HepG2 (cell line): ENCODE measurements at regions not wholly inside any gene's neighbourhood (a gene's known extent, or its start where the extent isn't known, plus 50 kb on each side); places are given as distances from the start of the nearest gene placed in this dataset.

ENCODE experiments used
- ATAC-seq: fragments of 200-7000 bp; cut with Tn5 transposase; 3 replicates; pipeline ENCODE4 v1.9.1; 2020; ENCODE audit warnings: mild to moderate bottlenecking, moderate library complexity
- BruUV-seq: library from RNA; stranded (reverse); fragments of 400-500 nt; replicated peaks from 2 replicates; lab custom pipeline; 2021; lab: Mats Ljungman, UMichigan
- CTCF ChIA-PET: fragments of 300-600 bp; formaldehyde crosslinking; extraction: SDS; loops from one replicate; lab custom pipeline; 2021; ENCODE audit warnings: low total read pairs, inconsistent platforms, low intra/inter-chr PET ratio; lab: Yijun Ruan, JAX
- POLR2A ChIA-PET: fragments of 350-600 bp; sonication (Branson Sonifier 250); formaldehyde crosslinking; loops from one replicate; lab custom pipeline; 2020; ENCODE audit warnings: antibody characterized with exemption, inconsistent platforms; lab: Yijun Ruan, JAX
- DNase-seq: peaks from one replicate; pipeline ENCODE4 v3.0.0-alpha.2; 2015; ENCODE audit warnings: low spot score
- FAIRE-seq: peaks from 3 replicates; lab custom pipeline; 2011; peaks lifted over from hg19 to GRCh38; lab: Jason Lieb, UNC
- H2AFZ ChIP-seq: one replicate; pipeline ENCODE4 v1.6.1; 2011; ENCODE audit warnings: low read length, inconsistent platforms
- H3K27ac ChIP-seq: fragments of 300-600 bp; 3 replicates; pipeline ENCODE4 v1.8.0; 2011; ENCODE audit warnings: mixed run types, mild to moderate bottlenecking, mixed read lengths, low read length, inconsistent platforms; ENCODE audit not compliant: insufficient read depth; ENCODE audit errors: extremely low read length
- H3K27me3 ChIP-seq, 2 experiments: fragments of 200-600 bp in 1 of 2; 2 replicates in 1 of 2; 3 replicates in 1 of 2; pipeline versions ENCODE4 v1.6.0 to v1.8.0; 2011; ENCODE audit warnings: low read length in 2 of 2, mild to moderate bottlenecking in 2 of 2, moderate library complexity in 2 of 2, inconsistent platforms in 1 of 2; ENCODE audit not compliant: insufficient read depth in 2 of 2, control insufficient read depth in 1 of 2
- H3K36me3 ChIP-seq, 2 experiments: fragments of 200-600 bp in 1 of 2; replicated peaks in 1 of 2; 2 replicates in 1 of 2; 3 replicates in 1 of 2; pipeline versions ENCODE4 v1.5.1 to v1.8.0; 2011; ENCODE audit warnings: low read length in 2 of 2, inconsistent platforms in 1 of 2; ENCODE audit not compliant: insufficient read depth in 2 of 2, control insufficient read depth in 1 of 2
- H3K4me1 ChIP-seq: 2 replicates; pipeline ENCODE4 v1.5.1; 2012; ENCODE audit warnings: low read length, inconsistent platforms; ENCODE audit not compliant: insufficient read depth
- H3K4me2 ChIP-seq: 2 replicates; pipeline ENCODE4 v1.6.0; 2011; ENCODE audit warnings: low read depth, low read length, inconsistent platforms
- H3K4me3 ChIP-seq, 3 experiments: fragments of 200-600 bp in 1 of 3; sonication (generic), shearing (Covaris generic) in 1 of 3; replicated peaks in 1 of 3; 2 replicates each; pipeline ENCODE4 v1.5.1; 2011 to 2016; ENCODE audit warnings: low read length in 3 of 3, inconsistent platforms in 2 of 3, low read depth in 2 of 3, mild to moderate bottlenecking in 2 of 3, control low read depth in 1 of 3, mixed read lengths in 1 of 3; ENCODE audit not compliant: insufficient read depth in 1 of 3
- H3K79me2 ChIP-seq: one replicate; pipeline ENCODE4 v1.6.1; 2011; ENCODE audit warnings: low read length, inconsistent platforms; ENCODE audit not compliant: insufficient read depth
- H3K9ac ChIP-seq: 2 replicates; pipeline ENCODE4 v1.6.0; 2011; ENCODE audit warnings: mild to moderate bottlenecking, low read depth, low read length, inconsistent platforms; ENCODE audit not compliant: insufficient read depth
- H3K9me3 ChIP-seq: 2 replicates; pipeline ENCODE4 v1.5.1; 2012; ENCODE audit warnings: mild to moderate bottlenecking, low read length
- H4K20me1 ChIP-seq: 2 replicates; pipeline ENCODE4 v1.6.0; 2011; ENCODE audit warnings: inconsistent platforms, mild to moderate bottlenecking, low read length, moderate library complexity; ENCODE audit not compliant: insufficient read depth
- ADNP ChIP-seq: sonication (generic); formaldehyde crosslinking; IDR thresholded peaks from 2 replicates; pipeline ENCODE4 v1.4.0; 2020; ENCODE audit warnings: missing genetic modification reagents
- ARNT2 ChIP-seq: sonication (generic); formaldehyde crosslinking; IDR thresholded peaks from 2 replicates; pipeline ENCODE4 v1.8.0; 2022; ENCODE audit warnings: mild to moderate bottlenecking, low read depth, missing genetic modification reagents, moderate library complexity
- CBX1 ChIP-seq: IDR thresholded peaks from one replicate; pipeline ENCODE4 v1.6.1; 2016; ENCODE audit warnings: antibody characterized with exemption, low read depth
- GABPA ChIP-seq, 2 experiments: IDR thresholded peaks; 2 replicates each; pipeline ENCODE4 v1.6.1; 2011 to 2016; ENCODE audit warnings: low read depth in 2 of 2, low read length in 1 of 2, missing biosample characterization in 1 of 2, missing genetic modification characterization in 1 of 2
- MAFF ChIP-seq: IDR thresholded peaks from 2 replicates; pipeline ENCODE4 v1.6.1; 2011; ENCODE audit warnings: low read depth, low read length, improper control_type of control experiment
- MAFK ChIP-seq, 2 experiments: IDR thresholded peaks in 1 of 2; conservative IDR thresholded peaks in 1 of 2; 2 replicates each; pipeline ENCODE4 v1.6.1; 2011; ENCODE audit warnings: improper control_type of control experiment in 2 of 2, low read length in 2 of 2
- MEF2D ChIP-seq: sonication (generic); formaldehyde crosslinking; IDR thresholded peaks from 2 replicates; pipeline ENCODE4 v1.5.1; 2020; ENCODE audit warnings: mild to moderate bottlenecking, missing genetic modification reagents
- MEIS1 ChIP-seq: sonication (generic); formaldehyde crosslinking; IDR thresholded peaks from 2 replicates; pipeline ENCODE4 v1.9.0; 2021; ENCODE audit warnings: mild to moderate bottlenecking, missing genetic modification reagents, moderate library complexity, borderline replicate concordance
- RAD51 ChIP-seq: fragments of 450-650 bp; IDR thresholded peaks from 2 replicates; pipeline ENCODE4 v1.6.1; 2016; ENCODE audit warnings: borderline replicate concordance
- SNAI1 ChIP-seq: sonication (generic); formaldehyde crosslinking; IDR thresholded peaks from 2 replicates; pipeline ENCODE4 v1.5.0; 2020; ENCODE audit warnings: mild to moderate bottlenecking, missing genetic modification reagents, borderline replicate concordance
- THAP11 ChIP-seq: IDR thresholded peaks from 2 replicates; pipeline ENCODE4 v1.6.1; 2016; ENCODE audit warnings: missing biosample characterization, missing genetic modification reagents
- ZNF431 ChIP-seq: sonication (generic); formaldehyde crosslinking; IDR thresholded peaks from 2 replicates; pipeline ENCODE4 v1.9.0; 2022; ENCODE audit warnings: missing genetic modification reagents, low read depth, mild to moderate bottlenecking, borderline replicate concordance
- ZNF709 ChIP-seq: sonication (generic); formaldehyde crosslinking; IDR thresholded peaks from 2 replicates; pipeline ENCODE4 v1.5.0; 2020; ENCODE audit warnings: mild to moderate bottlenecking, missing genetic modification reagents
- WGBS: methylation state at CpG from one replicate; pipeline ENCODE4 v1.1.6; 2017; ENCODE audit warnings: low lambda C conversion rate; 5-methylcytosine and 5-hydroxymethylcytosine counted together
- in situ Hi-C: cut with HindIII; loops from 2 replicates; pipeline ENCODE4 v1.10.0; 2017; ENCODE audit warnings: low pct_unique_long_range_greater_than_20kb; ENCODE audit not compliant: extremely low pct_ligation_motif_present
- intact Hi-C: fragments of 100-400 bp; cut with micrococcal nuclease; formaldehyde crosslinking; loops from one replicate; pipeline ENCODE4 v1.10.0; 2022; ENCODE audit not compliant: unreplicated experiment
- TF ChIP-seq, protein P1 (sequence below), 2 experiments: IDR thresholded peaks; 2 replicates each; pipeline ENCODE4 v1.6.1; 2011 to 2012; ENCODE audit warnings: low read length in 2 of 2, borderline replicate concordance in 1 of 2, low read depth in 1 of 2, mild to moderate bottlenecking in 1 of 2, moderate library complexity in 1 of 2
- TF ChIP-seq, protein P2 (sequence below): IDR thresholded peaks from 2 replicates; pipeline ENCODE4 v1.6.1; 2016; ENCODE audit warnings: low read depth, control low read depth

DNA sequence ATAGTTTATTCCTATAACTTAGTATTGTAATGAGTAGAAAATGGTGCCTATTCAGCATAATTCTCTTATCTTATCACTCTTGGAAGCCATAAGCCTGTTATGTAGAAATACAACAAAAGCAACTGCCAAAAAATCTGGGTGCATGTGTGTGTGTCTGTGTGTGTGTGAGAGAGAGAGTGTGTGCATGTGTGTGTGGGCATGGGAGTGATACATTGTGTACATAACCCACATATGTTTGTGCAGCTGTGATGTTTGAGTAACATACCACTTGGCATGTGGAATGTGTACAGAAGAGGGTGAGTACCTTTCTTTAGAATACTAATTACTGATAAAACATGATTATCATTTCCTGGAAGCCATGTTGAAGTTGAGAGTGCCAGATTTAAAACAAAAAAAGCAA lies 642.3 kb upstream of the SYT4 start:
- H3K4me1 ChIP-seq, result no peaks in the 10 kb centered on the region
- in situ Hi-C loops (no loop called here), intact Hi-C loops (no loop called here)
- H3K4me3 ChIP-seq, result no peak overlapping the region
- BruUV-seq, result no TSS peak
- H2AFZ ChIP-seq, result no peak overlapping the region
- no peaks in the 10 kb centered on the region for H3K79me2 ChIP-seq
- no peaks in the 10 kb centered on the region for H4K20me1 ChIP-seq
- peaks cover 35% of the 10 kb centered on the region for H3K9me3 ChIP-seq
- FAIRE-seq, result no peak
- POLR2A ChIA-PET, result no interaction called here
- no peak overlapping the region for H3K27ac ChIP-seq
- DNase-seq, result no peak
- H3K4me2 ChIP-seq, result no peak overlapping the region
- H3K36me3 ChIP-seq, result no peaks in the 10 kb centered on the region
- TF ChIP-seq, protein P1, sequence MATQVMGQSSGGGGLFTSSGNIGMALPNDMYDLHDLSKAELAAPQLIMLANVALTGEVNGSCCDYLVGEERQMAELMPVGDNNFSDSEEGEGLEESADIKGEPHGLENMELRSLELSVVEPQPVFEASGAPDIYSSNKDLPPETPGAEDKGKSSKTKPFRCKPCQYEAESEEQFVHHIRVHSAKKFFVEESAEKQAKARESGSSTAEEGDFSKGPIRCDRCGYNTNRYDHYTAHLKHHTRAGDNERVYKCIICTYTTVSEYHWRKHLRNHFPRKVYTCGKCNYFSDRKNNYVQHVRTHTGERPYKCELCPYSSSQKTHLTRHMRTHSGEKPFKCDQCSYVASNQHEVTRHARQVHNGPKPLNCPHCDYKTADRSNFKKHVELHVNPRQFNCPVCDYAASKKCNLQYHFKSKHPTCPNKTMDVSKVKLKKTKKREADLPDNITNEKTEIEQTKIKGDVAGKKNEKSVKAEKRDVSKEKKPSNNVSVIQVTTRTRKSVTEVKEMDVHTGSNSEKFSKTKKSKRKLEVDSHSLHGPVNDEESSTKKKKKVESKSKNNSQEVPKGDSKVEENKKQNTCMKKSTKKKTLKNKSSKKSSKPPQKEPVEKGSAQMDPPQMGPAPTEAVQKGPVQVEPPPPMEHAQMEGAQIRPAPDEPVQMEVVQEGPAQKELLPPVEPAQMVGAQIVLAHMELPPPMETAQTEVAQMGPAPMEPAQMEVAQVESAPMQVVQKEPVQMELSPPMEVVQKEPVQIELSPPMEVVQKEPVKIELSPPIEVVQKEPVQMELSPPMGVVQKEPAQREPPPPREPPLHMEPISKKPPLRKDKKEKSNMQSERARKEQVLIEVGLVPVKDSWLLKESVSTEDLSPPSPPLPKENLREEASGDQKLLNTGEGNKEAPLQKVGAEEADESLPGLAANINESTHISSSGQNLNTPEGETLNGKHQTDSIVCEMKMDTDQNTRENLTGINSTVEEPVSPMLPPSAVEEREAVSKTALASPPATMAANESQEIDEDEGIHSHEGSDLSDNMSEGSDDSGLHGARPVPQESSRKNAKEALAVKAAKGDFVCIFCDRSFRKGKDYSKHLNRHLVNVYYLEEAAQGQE (IDR thresholded peaks at IDR 0.05; ENCODE audit: borderline replicate concordance in 1 of 2, low read depth in 1 of 2, low read length in 2 of 2), result no peak
- peak in 1 of 2 experiments; percentile 48; a peak in 1 of 4 replicates for TF ChIP-seq MAFK (conservative IDR thresholded peaks at IDR 0.05 in 1 of 2, IDR thresholded peaks at IDR 0.05 in 1 of 2; ENCODE audit: low read length in 2 of 2)
- TF ChIP-seq MAFF, result peak; percentile 14; the same call in 1 of the 2 replicates
- ATAC-seq, result no peak
- CTCF ChIA-PET, result no interaction called here
- H3K27me3 ChIP-seq, result no peaks in the 10 kb centered on the region
- no peak overlapping the region for H3K9ac ChIP-seq

DNA sequence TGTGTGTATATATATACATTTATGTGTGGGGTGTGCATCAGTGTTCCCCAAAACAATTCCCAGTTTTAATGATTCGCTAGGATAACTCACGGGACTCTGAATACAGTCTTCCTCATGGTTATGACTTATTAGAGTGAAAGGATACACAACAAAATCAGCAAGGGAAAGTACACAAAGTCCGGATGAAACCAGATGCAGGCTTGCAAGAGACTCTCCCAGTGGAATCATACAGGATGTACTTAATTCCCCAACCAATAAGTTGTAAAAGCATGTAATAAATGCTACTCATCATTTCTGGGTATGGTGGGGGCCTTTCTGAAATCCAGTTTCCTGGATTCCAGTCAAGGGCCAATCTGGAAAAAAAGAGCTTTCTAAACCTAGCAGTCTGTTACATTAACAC lies 654.1 kb upstream of the SYT4 start:
- BruUV-seq, result no TSS peak
- Histone ChIP-seq H3K27ac (no peak overlapping the region), H3K4me3 (no peak overlapping the region), H3K9me3 (peaks cover 31% of the 10 kb centered on the region), H3K79me2 (no peaks in the 10 kb centered on the region), H4K20me1 (no peaks in the 10 kb centered on the region), H2AFZ (no peak overlapping the region), H3K36me3 (no peaks in the 10 kb centered on the region), H3K4me2 (no peak overlapping the region), H3K9ac (no peak overlapping the region), H3K27me3 (no peaks in the 10 kb centered on the region), H3K4me1 (no peaks in the 10 kb centered on the region)
- in situ Hi-C loops, result no loop called here
- ChIA-PET POLR2A (no interaction called here), CTCF (no interaction called here)
- 2% methylated on average over 3 of the region's 3 CpGs for WGBS
- no peak for FAIRE-seq
- no peak for ATAC-seq
- no peak for DNase-seq
- intact Hi-C loops, result no loop called here
- TF ChIP-seq MEIS1 (CRISPR knock-in tag), result no peak
- TF ChIP-seq GABPA (IDR thresholded peaks at IDR 0.05; ENCODE audit: low read depth, low read length), result no peak
- TF ChIP-seq GABPA (CRISPR knock-in tag; IDR thresholded peaks at IDR 0.05; ENCODE audit: low read depth), result no peak
- no peak for TF ChIP-seq SNAI1 (CRISPR knock-in tag)
- no peak for TF ChIP-seq MEF2D (CRISPR knock-in tag)
- no peak for TF ChIP-seq ADNP (CRISPR knock-in tag)
- TF ChIP-seq RAD51, result no peak
- TF ChIP-seq ARNT2 (CRISPR knock-in tag), result no peak
- no peak for TF ChIP-seq ZNF431
- TF ChIP-seq, protein P2, sequence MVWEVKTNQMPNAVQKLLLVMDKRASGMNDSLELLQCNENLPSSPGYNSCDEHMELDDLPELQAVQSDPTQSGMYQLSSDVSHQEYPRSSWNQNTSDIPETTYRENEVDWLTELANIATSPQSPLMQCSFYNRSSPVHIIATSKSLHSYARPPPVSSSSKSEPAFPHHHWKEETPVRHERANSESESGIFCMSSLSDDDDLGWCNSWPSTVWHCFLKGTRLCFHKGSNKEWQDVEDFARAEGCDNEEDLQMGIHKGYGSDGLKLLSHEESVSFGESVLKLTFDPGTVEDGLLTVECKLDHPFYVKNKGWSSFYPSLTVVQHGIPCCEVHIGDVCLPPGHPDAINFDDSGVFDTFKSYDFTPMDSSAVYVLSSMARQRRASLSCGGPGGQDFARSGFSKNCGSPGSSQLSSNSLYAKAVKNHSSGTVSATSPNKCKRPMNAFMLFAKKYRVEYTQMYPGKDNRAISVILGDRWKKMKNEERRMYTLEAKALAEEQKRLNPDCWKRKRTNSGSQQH (CRISPR knock-in tag), result no peak
- TF ChIP-seq THAP11 (CRISPR knock-in tag), result no peak
- no peak for TF ChIP-seq ZNF709 (CRISPR knock-in tag)
- TF ChIP-seq CBX1, result no peak
